ENCODE measurements at regions not wholly inside any gene's neighbourhood (a gene's known extent, or its start where the extent isn't known, plus 50 kb on each side); places are given as distances from the start of the nearest gene placed in this dataset.
"Not testable (repeated sequence)": the region's sequence is repeated elsewhere in the genome, so short reads cannot be mapped to it uniquely, and the experiment has no call there.

- no peak for DNase-seq (ENCODE audit: extremely low read depth in 1 of 11, low read depth in 9 of 11, low spot score in 4 of 11)
Measured at GRCh38 chr2:40043641-40044040, 264.6 kb upstream of the THUMPD2 start.

GRCh38 chr2:40043191-40043590 lies 264.1 kb upstream of the THUMPD2 start:
- DNase-seq (ENCODE audit: extremely low read depth in 1 of 11, low read depth in 9 of 11, low spot score in 4 of 11): no peak

GRCh38 chr2:40041422-40042382 lies 262.6 kb upstream of the THUMPD2 start:
- peak in 1 of 11 donors; percentile 10 for DNase-seq (ENCODE audit: extremely low read depth in 1 of 11, low read depth in 9 of 11, low spot score in 4 of 11)

- no peak for DNase-seq (ENCODE audit: extremely low read depth in 1 of 11, low read depth in 9 of 11, low spot score in 4 of 11)
Measured at GRCh38 chr2:40039549-40039948, 260.5 kb upstream of the THUMPD2 start.

GRCh38 chr2:40038646-40039045 lies 259.6 kb upstream of the THUMPD2 start:
- no peak for DNase-seq (ENCODE audit: extremely low read depth in 1 of 11, low read depth in 9 of 11, low spot score in 4 of 11)

- no peak for DNase-seq (ENCODE audit: extremely low read depth in 1 of 11, low read depth in 9 of 11, low spot score in 4 of 11)
Measured at GRCh38 chr2:40037303-40037702, 258.2 kb upstream of the THUMPD2 start.

GRCh38 chr2:40036241-40036640 lies 257.2 kb upstream of the THUMPD2 start:
- DNase-seq (ENCODE audit: extremely low read depth in 1 of 11, low read depth in 9 of 11, low spot score in 4 of 11): no peak

- DNase-seq (ENCODE audit: extremely low read depth in 1 of 11, low read depth in 9 of 11, low spot score in 4 of 11): no peak
Measured at GRCh38 chr2:40034801-40035200, 255.7 kb upstream of the THUMPD2 start.

GRCh38 chr2:40034198-40034597 lies 255.1 kb upstream of the THUMPD2 start:
- no peak for DNase-seq (ENCODE audit: extremely low read depth in 1 of 11, low read depth in 9 of 11, low spot score in 4 of 11)

- DNase-seq (ENCODE audit: extremely low read depth in 1 of 11, low read depth in 9 of 11, low spot score in 4 of 11): no peak
Measured at GRCh38 chr2:40033781-40034180, 254.7 kb upstream of the THUMPD2 start.

GRCh38 chr2:40032650-40033319 lies 253.7 kb upstream of the THUMPD2 start:
- no peak for DNase-seq (ENCODE audit: extremely low read depth in 1 of 11, low read depth in 9 of 11, low spot score in 4 of 11)

- no peak for DNase-seq (ENCODE audit: extremely low read depth in 1 of 11, low read depth in 9 of 11, low spot score in 4 of 11)
Measured at GRCh38 chr2:40030456-40030975, 251.5 kb upstream of the THUMPD2 start.

- DNase-seq (ENCODE audit: extremely low read depth in 1 of 11, low read depth in 9 of 11, low spot score in 4 of 11): no peak
Measured at GRCh38 chr2:40028792-40029488, 249.9 kb upstream of the THUMPD2 start.

GRCh38 chr2:40027968-40028367 lies 248.9 kb upstream of the THUMPD2 start:
- DNase-seq (ENCODE audit: extremely low read depth in 1 of 11, low read depth in 9 of 11, low spot score in 4 of 11): no peak

GRCh38 chr2:40025276-40025675 lies 246.2 kb upstream of the THUMPD2 start:
- not testable (repeated sequence) for DNase-seq (ENCODE audit: extremely low read depth in 1 of 11, low read depth in 9 of 11, low spot score in 4 of 11)

GRCh38 chr2:40020997-40021396 lies 241.9 kb upstream of the THUMPD2 start:
- no peak for DNase-seq (ENCODE audit: extremely low read depth in 1 of 11, low read depth in 9 of 11, low spot score in 4 of 11)

GRCh38 chr2:40016151-40016885 lies 237.3 kb upstream of the THUMPD2 start:
- peak in 3 of 11 donors; percentile 9 to 17 (median 15) for DNase-seq (ENCODE audit: extremely low read depth in 1 of 11, low read depth in 9 of 11, low spot score in 4 of 11)

- not testable (repeated sequence) for DNase-seq (ENCODE audit: extremely low read depth in 1 of 11, low read depth in 9 of 11, low spot score in 4 of 11)
Measured at GRCh38 chr2:40013962-40014361, 234.9 kb upstream of the THUMPD2 start.

- DNase-seq (ENCODE audit: extremely low read depth in 1 of 11, low read depth in 9 of 11, low spot score in 4 of 11): peak in 1 of 11 donors; percentile 11
Measured at GRCh38 chr2:40004336-40004735, 225.3 kb upstream of the THUMPD2 start.

All from renal cortex interstitium (tissue), 11 donors.